ENCODE measurements at regions not wholly inside any gene's neighbourhood (a gene's known extent, or its start where the extent isn't known, plus 50 kb on each side); places are given as distances from the start of the nearest gene placed in this dataset.

- Histone ChIP-seq H3K27ac (ENCODE audit: insufficient read length, low read depth, low read length) (no peak overlapping the region), H3K23me2 (ENCODE audit: insufficient read length, low read depth, low read length, poor library complexity, severe bottlenecking) (no peaks in the 10 kb centered on the region), H3K14ac (ENCODE audit: insufficient read depth, low read length) (no peak overlapping the region; the same call in 1 of the 2 replicates), H2BK5ac (ENCODE audit: insufficient read length, low read length) (no peak overlapping the region), H3K27me3 (ENCODE audit: insufficient read depth, low read length) (no peaks in the 10 kb centered on the region), H4K8ac (replicated peaks; ENCODE audit: insufficient read length, low read depth, low read length) (no peak overlapping the region), H2AK5ac (ENCODE audit: insufficient read length, low read length) (no peak overlapping the region), H3K79me2 (ENCODE audit: insufficient read depth, low read length) (no peaks in the 10 kb centered on the region), H3K4me2 (ENCODE audit: insufficient read depth, insufficient read length, low read length) (no peak overlapping the region), H3K23ac (ENCODE audit: insufficient read length, low read depth, low read length) (no peak overlapping the region), H3K79me1 (ENCODE audit: insufficient read depth, low read depth, low read length, poor library complexity, severe bottlenecking) (no peaks in the 10 kb centered on the region), H2BK12ac (ENCODE audit: insufficient read length, low read depth, low read length) (no peak overlapping the region), H2BK20ac (ENCODE audit: low read depth, low read length, poor library complexity, severe bottlenecking) (no peak overlapping the region), H3K18ac (ENCODE audit: insufficient read length, low read depth, low read length) (no peak overlapping the region), H3K9ac (ENCODE audit: extremely low read depth, insufficient read length, low read length) (no peak overlapping the region), H3K56ac (ENCODE audit: insufficient read length, low read depth, low read length) (no peak overlapping the region), H3K4me1 (ENCODE audit: insufficient read depth, low read length) (no peaks in the 10 kb centered on the region), H2BK120ac (ENCODE audit: low read depth, low read length, poor library complexity, severe bottlenecking) (no peak overlapping the region), H3K4ac (ENCODE audit: low read depth, low read length) (no peak overlapping the region), H4K91ac (ENCODE audit: insufficient read length, low read depth, low read length) (no peak overlapping the region), H2BK15ac (ENCODE audit: low read depth, low read length) (no peak overlapping the region), H3T11ph (ENCODE audit: low read length) (no peak overlapping the region), H4K20me1 (ENCODE audit: control insufficient read depth, insufficient read depth, insufficient read length) (no peaks in the 10 kb centered on the region), H3K9me3 (ENCODE audit: control insufficient read depth, low read depth, low read length) (no peaks in the 10 kb centered on the region), H2AFZ (ENCODE audit: low read length) (no peak overlapping the region), H4K5ac (ENCODE audit: insufficient read length, low read depth, low read length) (no peak overlapping the region)
- no peaks in the 10 kb centered on the region for H3K27me3 Mint-ChIP-seq (ENCODE audit: low read depth)
- no peak for DNase-seq
- peaks cover 0 to 4% of the 10 kb centered on the region in 2 experiments; a peak in 2 of 5 replicates for H3K9me3 Mint-ChIP-seq
- peaks cover 0 to 3% (median 0%) of the 10 kb centered on the region in 3 experiments; a peak in 1 of 7 replicates for H3K36me3 Mint-ChIP-seq (ENCODE audit: insufficient read depth in 1 of 3, low read depth in 3 of 3)
- no peak overlapping the region; a peak in 3 of 7 replicates for H3K27ac Mint-ChIP-seq
- H3K4me1 Mint-ChIP-seq: peaks cover 9 to 11% of the 10 kb centered on the region in 2 experiments
- TF ChIP-seq CTCF (conservative IDR thresholded peaks at IDR 0.05): no peak
- no peak overlapping the region for H3K4me3 Mint-ChIP-seq
- no CpG with 5 or more reads among the region's 11 CpGs for WGBS (ENCODE audit: extremely low coverage, insufficient read length, low lambda C conversion rate)
These were observed 152.3 kb upstream of the RPS6KA2 start for GRCh38 chr6:166779381-166779780.

Measured in H9 (cell line).